A549 (cell line): ENCODE measurements at regions not wholly inside any gene's neighbourhood (a gene's known extent, or its start where the extent isn't known, plus 50 kb on each side); places are given as distances from the start of the nearest gene placed in this dataset.

ENCODE experiments used
- ATAC-seq, 2 experiments: fragments of 200-7000 bp in 1 of 2; fragments of >200 bp in 1 of 2; cut with Nextera tagmentation in 1 of 2; cut with Tn5 transposase in 1 of 2; 3 replicates each; pipeline versions ENCODE4 v1.8.0 to v1.9.1; 2018 to 2020; ENCODE audit warnings: mild to moderate bottlenecking in 1 of 2, moderate library complexity in 1 of 2
- CTCF ChIA-PET: fragments of 300-600 bp; sonication (Branson Sonifier 250); formaldehyde crosslinking; extraction: SDS; loops from one replicate; lab custom pipeline; 2021; ENCODE audit warnings: antibody characterized with exemption, inconsistent platforms; lab: Yijun Ruan, JAX
- POLR2A ChIA-PET: fragments of 350-600 bp; formaldehyde crosslinking; extraction: SDS; loops from one replicate; lab custom pipeline; 2021; ENCODE audit warnings: antibody characterized with exemption, inconsistent platforms; lab: Yijun Ruan, JAX
- DNase-seq, 2 experiments: peaks; one replicate each; pipeline versions ENCODE4 v3.0.0 to v3.0.0-alpha.2; 2011 to 2016; ENCODE audit warnings: low read depth in 1 of 2, low spot score in 1 of 2
- FAIRE-seq: peaks from 2 replicates; lab custom pipeline; 2011; peaks lifted over from hg19 to GRCh38; lab: Jason Lieb, UNC
- H3K27ac ChIP-seq, 2 experiments: fragments of >200 bp; sonication (Bioruptor Twin); formaldehyde crosslinking; 3 replicates each; pipeline ENCODE4 v1.5.1; 2016 to 2017
- H3K4me1 ChIP-seq: fragments of >200 bp; sonication (Bioruptor Twin); formaldehyde crosslinking; 3 replicates; pipeline ENCODE4 v1.6.1; 2016
- H3K4me2 ChIP-seq: fragments of >200 bp; sonication (Bioruptor Twin); formaldehyde crosslinking; 3 replicates; pipeline ENCODE4 v1.6.1; 2016
- H3K4me3 ChIP-seq: fragments of >200 bp; sonication (Bioruptor Twin); formaldehyde crosslinking; 3 replicates; pipeline ENCODE4 v1.5.1; 2016
- H3K9me3 ChIP-seq: fragments of >200 bp; sonication (Bioruptor Twin); formaldehyde crosslinking; 3 replicates; pipeline ENCODE4 v1.6.1; 2016
- E2F6 ChIP-seq: IDR thresholded peaks from 2 replicates; pipeline ENCODE4 v1.6.1; 2012; ENCODE audit warnings: low read depth, borderline replicate concordance
- FOSL2 ChIP-seq, 2 experiments: fragments of 450-650 bp in 1 of 2; fragments of >200 bp in 1 of 2; sonication (Bioruptor Twin) in 1 of 2; formaldehyde crosslinking; IDR thresholded peaks; 2 replicates each; pipeline versions ENCODE4 v1.5.0 to v1.6.1; 2016 to 2020; ENCODE audit warnings: mild to moderate bottlenecking in 1 of 2, moderate library complexity in 1 of 2
- FOXS1 ChIP-seq: fragments of 250-450 bp; sonication (Bioruptor Pico); IDR thresholded peaks from 2 replicates; pipeline ENCODE4 v1.5.0; 2020; ENCODE audit warnings: mild to moderate bottlenecking, moderate library complexity
- HMGXB4 ChIP-seq: fragments of 250-450 bp; sonication (Bioruptor Pico); IDR thresholded peaks from 2 replicates; pipeline ENCODE4 v1.5.0; 2021; ENCODE audit warnings: mild to moderate bottlenecking, moderate library complexity, borderline replicate concordance
- NFE2L2 ChIP-seq: fragments of 150-350 bp; conservative IDR thresholded peaks from 2 replicates; pipeline ENCODE4 v1.6.1; 2014; ENCODE audit warnings: low read length
- RAD21 ChIP-seq, 2 experiments: fragments of >200 bp in 1 of 2; sonication (Bioruptor Twin) in 1 of 2; formaldehyde crosslinking in 1 of 2; IDR thresholded peaks in 1 of 2; conservative IDR thresholded peaks in 1 of 2; 2 replicates in 1 of 2; 3 replicates in 1 of 2; pipeline ENCODE4 v1.6.1; 2012 to 2018; ENCODE audit warnings: inconsistent platforms in 1 of 2
- RNF2 ChIP-seq: fragments of 200-600 bp; sonication (generic); IDR thresholded peaks from 2 replicates; pipeline ENCODE4 v1.6.1; 2016; ENCODE audit warnings: low read depth, mild to moderate bottlenecking, antibody characterized with exemption, moderate library complexity, borderline replicate concordance
- SMC3 ChIP-seq: fragments of >200 bp; sonication (Bioruptor Twin); formaldehyde crosslinking; IDR thresholded peaks from 3 replicates; pipeline ENCODE4 v1.6.1; 2018; ENCODE audit warnings: inconsistent platforms
- ZFP36 ChIP-seq: fragments of 450-650 bp; IDR thresholded peaks from 2 replicates; pipeline ENCODE4 v1.6.1; 2014; ENCODE audit warnings: borderline replicate concordance; ENCODE audit not compliant: partially characterized antibody
- ZSCAN20 ChIP-seq: fragments of 250-450 bp; sonication (Bioruptor Pico); IDR thresholded peaks from 2 replicates; pipeline ENCODE4 v1.8.0; 2022; ENCODE audit warnings: mild to moderate bottlenecking, moderate library complexity
- WGBS: methylation state at CpG from one replicate; pipeline ENCODE4 v1.1.6; 2017; ENCODE audit errors: missing lambda C conversion rate; 5-methylcytosine and 5-hydroxymethylcytosine counted together
- TF ChIP-seq, protein P1 (sequence below): fragments of 200-600 bp; sonication (generic); IDR thresholded peaks from 2 replicates; pipeline ENCODE4 v1.6.1; 2016; ENCODE audit warnings: antibody characterized with exemption, mild to moderate bottlenecking, moderate library complexity
- TF ChIP-seq, protein P2 (sequence below): fragments of >200 bp; sonication (Bioruptor Twin); formaldehyde crosslinking; IDR thresholded peaks from 2 replicates; pipeline ENCODE4 v1.6.1; 2016

DNA sequence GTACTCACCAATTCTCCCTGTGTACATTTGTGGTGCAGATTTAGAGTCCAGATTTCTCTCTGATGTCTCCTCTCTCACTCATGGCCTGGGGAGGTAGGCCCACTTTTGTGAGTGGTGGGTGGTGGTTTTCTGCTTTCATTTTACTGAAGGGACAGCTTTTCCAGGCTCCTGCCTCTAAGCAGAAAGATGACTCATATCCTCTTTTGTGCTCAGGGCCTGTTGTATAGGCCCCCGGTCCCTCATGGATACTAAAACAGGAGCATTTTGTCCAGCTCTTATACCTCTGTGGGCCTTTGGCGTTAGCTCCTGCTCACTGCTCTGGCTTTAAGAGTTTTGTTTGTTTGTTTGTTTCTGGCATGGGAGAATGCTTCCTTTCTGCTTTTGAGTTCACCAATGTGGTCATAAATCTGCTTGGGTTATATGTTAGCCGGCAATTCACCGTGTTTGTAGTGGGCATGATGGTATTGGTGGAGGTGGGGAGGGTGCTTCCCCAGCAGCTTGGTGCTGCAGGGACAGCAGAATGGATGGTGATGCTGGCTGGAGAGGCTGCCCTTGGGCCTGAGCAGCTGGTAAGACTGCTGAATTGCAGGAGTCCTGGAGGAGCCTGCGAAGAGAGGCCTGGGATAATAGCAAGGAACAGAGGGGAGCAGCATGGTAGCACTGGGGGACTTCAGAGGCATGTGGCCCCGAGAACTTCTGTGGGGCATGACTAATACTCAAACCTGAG is 468.7 kb downstream of the RPS24 start:
- CTCF ChIA-PET: interaction anchor here (1.0 to 1.3 kb wide), 7 partner anchors 9 to 198 kb away, joined by 3 to 5 read pairs (median 3); no protein-coding TSS in a partner anchor
- DNase-seq: no peak
- TF ChIP-seq HMGXB4 (CRISPR knock-in tag) (no peak), FOSL2 (IDR thresholded peaks at IDR 0.05) (no peak), FOSL2 (CRISPR knock-in tag; IDR thresholded peaks at IDR 0.05) (peak; percentile 16; the same call in 1 of the 2 replicates)
- Histone ChIP-seq H3K4me2 (no peak overlapping the region), H3K9me3 (no peaks in the 10 kb centered on the region), H3K4me3 (no peak overlapping the region), H3K27ac (peak overlapping the region in 1 of 2 experiments; percentile 15; a peak in 1 of 6 replicates), H3K4me1 (no peaks in the 10 kb centered on the region)
- no peak for FAIRE-seq
- WGBS: 69% methylated on average over 6 of the region's 6 CpGs
- POLR2A ChIA-PET: no interaction called here
- no peak for ATAC-seq

GRCh38 chr10:78504181-78504580 is 470.5 kb downstream of the RPS24 start:
- H3K27ac ChIP-seq: no peak overlapping the region
- 6% methylated on average over 3 of the region's 3 CpGs for WGBS
- POLR2A ChIA-PET: no interaction called here
- FAIRE-seq: no peak
- TF ChIP-seq FOXS1 (CRISPR knock-in tag) (no peak), ZFP36 (no peak), RAD21 (conservative IDR thresholded peaks at IDR 0.05 in 1 of 2, IDR thresholded peaks at IDR 0.05 in 1 of 2) (no peak), E2F6 (no peak), NFE2L2 (no peak)
- TF ChIP-seq, protein P1, sequence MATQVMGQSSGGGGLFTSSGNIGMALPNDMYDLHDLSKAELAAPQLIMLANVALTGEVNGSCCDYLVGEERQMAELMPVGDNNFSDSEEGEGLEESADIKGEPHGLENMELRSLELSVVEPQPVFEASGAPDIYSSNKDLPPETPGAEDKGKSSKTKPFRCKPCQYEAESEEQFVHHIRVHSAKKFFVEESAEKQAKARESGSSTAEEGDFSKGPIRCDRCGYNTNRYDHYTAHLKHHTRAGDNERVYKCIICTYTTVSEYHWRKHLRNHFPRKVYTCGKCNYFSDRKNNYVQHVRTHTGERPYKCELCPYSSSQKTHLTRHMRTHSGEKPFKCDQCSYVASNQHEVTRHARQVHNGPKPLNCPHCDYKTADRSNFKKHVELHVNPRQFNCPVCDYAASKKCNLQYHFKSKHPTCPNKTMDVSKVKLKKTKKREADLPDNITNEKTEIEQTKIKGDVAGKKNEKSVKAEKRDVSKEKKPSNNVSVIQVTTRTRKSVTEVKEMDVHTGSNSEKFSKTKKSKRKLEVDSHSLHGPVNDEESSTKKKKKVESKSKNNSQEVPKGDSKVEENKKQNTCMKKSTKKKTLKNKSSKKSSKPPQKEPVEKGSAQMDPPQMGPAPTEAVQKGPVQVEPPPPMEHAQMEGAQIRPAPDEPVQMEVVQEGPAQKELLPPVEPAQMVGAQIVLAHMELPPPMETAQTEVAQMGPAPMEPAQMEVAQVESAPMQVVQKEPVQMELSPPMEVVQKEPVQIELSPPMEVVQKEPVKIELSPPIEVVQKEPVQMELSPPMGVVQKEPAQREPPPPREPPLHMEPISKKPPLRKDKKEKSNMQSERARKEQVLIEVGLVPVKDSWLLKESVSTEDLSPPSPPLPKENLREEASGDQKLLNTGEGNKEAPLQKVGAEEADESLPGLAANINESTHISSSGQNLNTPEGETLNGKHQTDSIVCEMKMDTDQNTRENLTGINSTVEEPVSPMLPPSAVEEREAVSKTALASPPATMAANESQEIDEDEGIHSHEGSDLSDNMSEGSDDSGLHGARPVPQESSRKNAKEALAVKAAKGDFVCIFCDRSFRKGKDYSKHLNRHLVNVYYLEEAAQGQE: no peak
- TF ChIP-seq, protein P2, sequence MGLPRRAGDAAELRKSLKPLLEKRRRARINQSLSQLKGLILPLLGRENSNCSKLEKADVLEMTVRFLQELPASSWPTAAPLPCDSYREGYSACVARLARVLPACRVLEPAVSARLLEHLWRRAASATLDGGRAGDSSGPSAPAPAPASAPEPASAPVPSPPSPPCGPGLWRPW: no peak
- H3K4me2 ChIP-seq: no peak overlapping the region
- ATAC-seq: no peak
- no peaks in the 10 kb centered on the region for H3K4me1 ChIP-seq
- DNase-seq: no peak
- CTCF ChIA-PET: interaction anchor here (1.5 kb wide), 1 partner anchor 12 kb away, joined by 3 read pairs; no protein-coding TSS in a partner anchor
- H3K4me3 ChIP-seq: no peak overlapping the region
- no peaks in the 10 kb centered on the region for H3K9me3 ChIP-seq

- POLR2A ChIA-PET: no interaction called here
- CTCF ChIA-PET: interaction anchor here (0.7 to 1.5 kb wide), 5 partner anchors 9 to 458 kb away, joined by 3 to 4 read pairs (median 3); no protein-coding TSS in a partner anchor
- TF ChIP-seq RNF2 (no peak), SMC3 (no peak), ZSCAN20 (CRISPR knock-in tag) (no peak)
- Histone ChIP-seq H3K4me1 (no peaks in the 10 kb centered on the region), H3K9me3 (no peaks in the 10 kb centered on the region), H3K4me3 (no peak overlapping the region), H3K27ac (no peak overlapping the region), H3K4me2 (no peak overlapping the region)
- DNase-seq: no peak
- FAIRE-seq: no peak
- no peak for ATAC-seq
- WGBS: 63% methylated on average over 4 of the region's 4 CpGs
Observed at GRCh38 chr10:78505657-78506056, 472.0 kb downstream of the RPS24 start.
